HFFc6 (cell line): ENCODE measurements at regions not wholly inside any gene's neighbourhood (a gene's known extent, or its start where the extent isn't known, plus 50 kb on each side); places are given as distances from the start of the nearest gene placed in this dataset.

ENCODE experiments used
- DNase-seq: peaks from one replicate; pipeline ENCODE4 v3.0.0-alpha.2; 2018
- H3K27ac Mint-ChIP-seq: 2 replicates; pipeline ENCODE4 v1.8.0; 2020; ENCODE audit warnings: mild to moderate bottlenecking, mixed read lengths
- H3K27me3 Mint-ChIP-seq: 2 replicates; pipeline ENCODE4 v1.8.0; 2021; ENCODE audit warnings: mild to moderate bottlenecking, moderate library complexity, mixed read lengths; ENCODE audit not compliant: insufficient read depth
- H3K36me3 Mint-ChIP-seq: 2 replicates; pipeline ENCODE4 v1.8.0; 2021; ENCODE audit warnings: low read depth, mixed read lengths
- H3K4me1 Mint-ChIP-seq: 2 replicates; pipeline ENCODE4 v1.8.0; 2020; ENCODE audit warnings: low read depth, mixed read lengths
- H3K4me3 Mint-ChIP-seq: 2 replicates; pipeline ENCODE4 v1.8.0; 2020; ENCODE audit warnings: mild to moderate bottlenecking, moderate library complexity, mixed read lengths
- H3K9me3 Mint-ChIP-seq: 2 replicates; pipeline ENCODE4 v1.8.0; 2020; ENCODE audit warnings: mild to moderate bottlenecking, mixed read lengths
- TF ChIP-seq, protein P1 (sequence below): fragments of 200-600 bp; sonication (generic); IDR thresholded peaks from 2 replicates; pipeline ENCODE4 v1.5.0; 2021; ENCODE audit warnings: antibody characterized with exemption, mild to moderate bottlenecking

DNA sequence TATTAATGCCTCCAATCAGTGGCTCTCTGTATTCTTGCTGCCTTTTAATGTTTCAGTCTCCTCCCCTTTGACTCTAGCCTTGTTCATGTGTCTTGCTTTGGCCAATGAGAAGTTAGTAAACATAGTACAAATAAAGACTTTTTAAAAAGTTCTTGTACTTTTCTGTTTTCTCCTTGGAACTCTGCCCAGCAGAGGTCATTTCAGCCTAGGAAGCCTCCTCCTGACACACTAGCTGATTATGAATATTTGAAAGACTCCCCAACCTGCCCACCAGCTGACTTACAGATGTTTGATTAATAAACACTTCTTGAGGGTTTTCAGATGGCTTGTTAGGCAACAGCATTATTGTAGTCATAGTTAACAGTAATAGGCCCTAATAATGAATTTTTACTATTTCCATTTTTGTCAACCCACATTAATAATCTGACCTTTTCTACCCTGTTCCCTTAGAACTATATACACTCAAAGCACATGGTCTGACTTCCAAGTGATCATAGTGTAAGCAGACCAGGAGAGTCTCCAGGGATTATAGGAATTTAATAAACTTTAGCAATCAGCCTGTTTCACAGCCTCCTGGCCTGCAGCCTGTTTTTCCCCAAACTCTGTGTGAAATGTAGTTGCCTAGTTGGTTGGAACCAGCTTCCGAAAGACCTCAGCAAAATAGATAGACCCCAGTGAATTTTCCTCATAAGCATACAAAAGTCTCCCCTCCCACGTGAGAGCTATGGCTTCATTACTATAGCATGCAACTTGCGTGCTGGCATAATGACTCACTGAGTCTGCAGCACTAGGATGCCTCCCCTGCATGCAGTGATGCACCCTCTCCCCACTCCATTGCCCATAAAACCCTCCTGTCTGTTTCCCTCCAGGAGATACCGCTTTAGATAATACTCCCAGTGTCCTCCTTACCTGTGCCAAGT is 670.7 kb upstream of the ZNF804A start:
- DNase-seq = no peak
- H3K27ac Mint-ChIP-seq = no peak overlapping the region
- TF ChIP-seq, protein P1, sequence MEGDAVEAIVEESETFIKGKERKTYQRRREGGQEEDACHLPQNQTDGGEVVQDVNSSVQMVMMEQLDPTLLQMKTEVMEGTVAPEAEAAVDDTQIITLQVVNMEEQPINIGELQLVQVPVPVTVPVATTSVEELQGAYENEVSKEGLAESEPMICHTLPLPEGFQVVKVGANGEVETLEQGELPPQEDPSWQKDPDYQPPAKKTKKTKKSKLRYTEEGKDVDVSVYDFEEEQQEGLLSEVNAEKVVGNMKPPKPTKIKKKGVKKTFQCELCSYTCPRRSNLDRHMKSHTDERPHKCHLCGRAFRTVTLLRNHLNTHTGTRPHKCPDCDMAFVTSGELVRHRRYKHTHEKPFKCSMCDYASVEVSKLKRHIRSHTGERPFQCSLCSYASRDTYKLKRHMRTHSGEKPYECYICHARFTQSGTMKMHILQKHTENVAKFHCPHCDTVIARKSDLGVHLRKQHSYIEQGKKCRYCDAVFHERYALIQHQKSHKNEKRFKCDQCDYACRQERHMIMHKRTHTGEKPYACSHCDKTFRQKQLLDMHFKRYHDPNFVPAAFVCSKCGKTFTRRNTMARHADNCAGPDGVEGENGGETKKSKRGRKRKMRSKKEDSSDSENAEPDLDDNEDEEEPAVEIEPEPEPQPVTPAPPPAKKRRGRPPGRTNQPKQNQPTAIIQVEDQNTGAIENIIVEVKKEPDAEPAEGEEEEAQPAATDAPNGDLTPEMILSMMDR = no peak
- H3K4me3 Mint-ChIP-seq = no peak overlapping the region
- peaks cover 38% of the 10 kb centered on the region for H3K9me3 Mint-ChIP-seq
- H3K36me3 Mint-ChIP-seq = no peaks in the 10 kb centered on the region
- H3K4me1 Mint-ChIP-seq = no peaks in the 10 kb centered on the region
- no peaks in the 10 kb centered on the region; the same call in 1 of the 2 replicates for H3K27me3 Mint-ChIP-seq

DNA sequence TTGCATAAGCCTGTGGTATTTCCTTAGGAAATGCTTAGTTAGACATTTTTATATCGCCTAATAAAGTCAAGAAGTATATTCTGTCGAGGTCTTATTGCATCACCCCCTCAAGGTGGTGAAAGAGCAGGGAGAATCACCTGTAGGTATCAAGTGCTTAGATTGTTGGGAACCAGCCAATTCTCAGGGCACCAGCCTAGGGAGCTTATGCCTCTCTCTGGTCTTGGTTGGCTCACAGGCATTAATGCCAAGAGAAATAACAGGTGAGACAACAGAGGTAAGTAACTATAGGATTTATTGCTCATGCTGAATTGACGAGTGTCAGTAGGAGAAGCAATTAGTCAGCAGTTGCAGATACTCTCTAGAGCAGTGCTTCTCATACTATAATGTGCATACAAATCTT is 663.3 kb upstream of the ZNF804A start:
- TF ChIP-seq, protein P1 = no peak
- DNase-seq = no peak

DNA sequence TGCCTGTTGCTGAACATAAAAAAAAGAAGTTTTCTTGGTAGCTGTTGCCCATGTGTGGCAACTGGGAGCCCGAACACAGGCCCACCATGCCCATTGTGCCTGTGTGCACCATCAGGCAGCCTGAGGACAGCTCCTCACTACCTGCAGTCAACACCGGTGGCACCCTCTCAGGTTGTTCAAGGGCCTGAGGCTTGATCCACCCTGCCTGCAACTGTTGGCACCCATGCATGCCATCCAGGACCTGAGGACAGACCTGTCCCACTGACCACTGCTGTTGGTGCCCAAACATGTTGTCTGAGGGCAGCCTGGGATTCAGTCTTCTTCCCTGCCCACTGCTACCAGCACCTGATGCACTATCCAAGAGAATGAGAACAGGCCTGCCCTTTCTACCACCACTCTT is 661.1 kb upstream of the ZNF804A start:
- no peaks in the 10 kb centered on the region for H3K27me3 Mint-ChIP-seq
- no peaks in the 10 kb centered on the region for H3K4me1 Mint-ChIP-seq
- H3K36me3 Mint-ChIP-seq = no peaks in the 10 kb centered on the region
- H3K4me3 Mint-ChIP-seq = no peak overlapping the region
- no peak for DNase-seq
- H3K27ac Mint-ChIP-seq = no peak overlapping the region
- peaks cover 52% of the 10 kb centered on the region for H3K9me3 Mint-ChIP-seq
- TF ChIP-seq, protein P1 = no peak

More for the DNA sequence above, 663.3 kb upstream of the ZNF804A start:
- peaks cover 39% of the 10 kb centered on the region for H3K9me3 Mint-ChIP-seq
- no peaks in the 10 kb centered on the region for H3K27me3 Mint-ChIP-seq
- H3K4me3 Mint-ChIP-seq = no peak overlapping the region
- no peaks in the 10 kb centered on the region for H3K36me3 Mint-ChIP-seq
- no peak overlapping the region for H3K27ac Mint-ChIP-seq
- H3K4me1 Mint-ChIP-seq = no peaks in the 10 kb centered on the region

DNA sequence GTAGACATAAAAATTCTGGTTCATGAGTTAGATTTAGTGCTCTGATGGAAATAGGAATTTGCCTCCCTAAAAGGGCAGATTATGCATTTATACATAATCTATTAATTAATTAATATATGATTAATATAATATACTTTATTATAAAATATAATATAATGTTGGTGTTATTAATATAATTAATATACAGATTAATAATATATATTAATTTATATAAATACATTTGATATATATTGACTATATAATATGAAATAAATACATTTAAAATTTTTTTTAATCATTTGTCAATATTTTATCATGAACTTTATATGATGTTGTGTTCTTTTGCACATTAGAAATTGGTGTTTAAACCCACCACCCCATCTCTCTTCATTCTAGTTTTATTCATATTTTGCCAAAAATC is 652.1 kb upstream of the ZNF804A start:
- no peak for DNase-seq
- Mint-ChIP-seq H3K27ac (no peak overlapping the region), H3K4me1 (no peaks in the 10 kb centered on the region), H3K4me3 (no peak overlapping the region), H3K36me3 (no peaks in the 10 kb centered on the region), H3K9me3 (peaks cover 41% of the 10 kb centered on the region), H3K27me3 (no peaks in the 10 kb centered on the region)
- TF ChIP-seq, protein P1 = no peak

DNA sequence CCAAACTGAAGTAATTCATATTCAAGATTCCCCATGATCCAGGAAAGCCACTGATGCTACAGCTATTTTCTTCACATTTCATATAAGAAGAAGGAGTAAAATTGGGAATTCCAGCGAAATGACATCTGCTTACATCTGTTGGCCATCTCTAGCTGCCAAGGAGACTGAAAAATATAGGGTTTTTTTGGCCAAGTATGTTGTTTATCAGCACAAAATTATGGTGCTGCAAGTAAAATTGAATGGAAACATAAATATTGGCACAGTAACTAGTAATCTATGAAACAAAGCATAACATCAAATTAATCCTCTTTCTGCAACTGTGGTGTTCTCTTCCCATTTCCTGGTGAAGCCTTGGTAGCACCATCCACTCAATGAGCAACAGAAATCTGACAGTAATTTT is 649.5 kb upstream of the ZNF804A start:
- Mint-ChIP-seq H3K9me3 (peaks cover 23% of the 10 kb centered on the region), H3K36me3 (no peaks in the 10 kb centered on the region), H3K4me1 (no peaks in the 10 kb centered on the region), H3K27ac (no peak overlapping the region), H3K27me3 (no peaks in the 10 kb centered on the region), H3K4me3 (no peak overlapping the region)
- DNase-seq = no peak
- TF ChIP-seq, protein P1 = no peak
